Germinal center (tissue), 1 donor: ENCODE measurements at regions not wholly inside any gene's neighbourhood (a gene's known extent, or its start where the extent isn't known, plus 50 kb on each side); places are given as distances from the start of the nearest gene placed in this dataset.
"Not testable (repeated sequence)": the region's sequence is repeated elsewhere in the genome, so short reads cannot be mapped to it uniquely, and the experiment has no call there.

ENCODE experiments used
- DNase-seq: peaks from one replicate; pipeline ENCODE4 v3.0.0; 2012; ENCODE audit warnings: mixed read lengths, low spot score

DNA sequence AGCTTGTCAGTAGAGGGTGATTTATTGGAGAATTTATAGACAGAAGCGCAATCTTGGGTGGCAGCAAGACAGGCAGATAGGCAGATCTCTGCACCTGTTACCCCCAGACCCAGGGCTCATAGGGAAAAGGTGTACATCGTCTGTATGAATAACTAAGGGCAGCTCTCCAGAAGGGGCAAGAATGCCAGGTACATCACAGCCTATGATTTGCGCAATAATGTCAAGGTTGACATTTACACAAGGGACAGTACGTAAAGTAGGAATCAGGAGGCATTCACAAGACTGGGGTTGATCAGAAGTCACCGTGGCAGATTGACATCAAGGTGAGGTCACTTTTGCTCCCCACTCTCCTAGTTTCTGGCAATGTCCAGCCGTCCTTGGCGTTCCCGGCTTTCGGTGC, 524.1 kb downstream of the TRIML1 start:
- DNase-seq = no peak

DNA sequence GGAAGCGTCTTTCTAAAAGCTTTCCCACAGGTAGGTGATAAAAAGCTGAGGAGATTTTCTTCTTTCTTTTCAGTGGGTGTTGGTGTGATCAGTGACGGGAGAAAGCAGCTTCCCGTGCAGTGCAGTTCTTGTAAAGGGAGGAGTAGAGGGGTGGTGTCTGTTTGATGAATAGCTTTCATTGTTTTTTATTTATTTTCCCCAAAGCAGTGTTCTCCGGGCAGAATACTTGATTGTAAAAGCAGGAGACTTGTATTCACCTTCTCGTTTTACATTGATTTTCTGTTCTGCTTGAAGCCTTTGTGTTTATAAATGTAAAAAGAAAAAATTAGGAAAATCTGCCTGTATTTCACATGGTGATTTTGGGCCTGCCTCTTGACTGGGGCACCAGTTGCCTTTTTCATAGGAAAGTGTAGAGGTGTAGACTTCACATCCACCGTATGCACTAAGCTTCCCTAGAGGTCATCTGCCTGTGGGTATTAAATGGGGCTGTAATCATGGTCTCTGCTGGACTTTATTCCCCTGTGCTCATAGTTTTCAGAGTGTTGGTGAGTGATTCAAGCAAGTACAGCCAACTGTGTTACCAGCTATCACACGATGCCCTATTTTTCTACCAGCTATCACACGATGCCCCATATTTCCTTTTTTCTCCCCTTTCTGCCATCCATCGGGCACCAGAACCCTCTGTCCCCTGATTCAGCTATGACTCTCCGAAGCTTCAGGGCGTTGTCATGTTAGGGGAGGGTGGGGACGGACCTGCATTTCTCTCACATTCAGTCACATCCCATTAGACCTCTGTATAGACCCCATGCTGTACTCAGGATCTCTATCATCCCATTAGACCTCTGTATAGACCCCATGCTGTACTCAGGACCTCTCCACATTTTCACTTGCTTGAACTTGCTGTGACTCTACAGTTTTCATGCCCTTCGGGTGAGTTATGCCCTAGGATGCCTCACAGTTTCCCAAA, 526.5 kb downstream of the TRIML1 start:
- no peak for DNase-seq

DNA sequence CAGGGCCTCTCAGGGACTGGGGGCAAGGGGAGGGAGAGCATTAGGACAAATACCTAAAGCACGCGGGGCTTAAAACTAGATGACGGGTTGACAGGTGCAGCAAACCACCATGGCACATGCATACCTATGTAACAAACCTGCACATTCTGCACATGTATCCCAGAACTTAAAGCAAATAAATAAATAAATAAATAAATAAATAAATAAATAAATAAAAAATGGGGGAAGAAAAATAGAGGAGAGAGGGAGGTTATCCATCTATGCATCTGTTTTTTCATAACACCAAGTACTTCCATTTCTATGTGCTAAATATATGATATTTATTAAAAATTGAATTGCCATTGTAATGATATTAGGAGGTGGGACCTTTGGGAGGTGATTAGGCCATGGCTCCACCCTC, 539.5 kb downstream of the TRIML1 start:
- not testable (repeated sequence) for DNase-seq

DNA sequence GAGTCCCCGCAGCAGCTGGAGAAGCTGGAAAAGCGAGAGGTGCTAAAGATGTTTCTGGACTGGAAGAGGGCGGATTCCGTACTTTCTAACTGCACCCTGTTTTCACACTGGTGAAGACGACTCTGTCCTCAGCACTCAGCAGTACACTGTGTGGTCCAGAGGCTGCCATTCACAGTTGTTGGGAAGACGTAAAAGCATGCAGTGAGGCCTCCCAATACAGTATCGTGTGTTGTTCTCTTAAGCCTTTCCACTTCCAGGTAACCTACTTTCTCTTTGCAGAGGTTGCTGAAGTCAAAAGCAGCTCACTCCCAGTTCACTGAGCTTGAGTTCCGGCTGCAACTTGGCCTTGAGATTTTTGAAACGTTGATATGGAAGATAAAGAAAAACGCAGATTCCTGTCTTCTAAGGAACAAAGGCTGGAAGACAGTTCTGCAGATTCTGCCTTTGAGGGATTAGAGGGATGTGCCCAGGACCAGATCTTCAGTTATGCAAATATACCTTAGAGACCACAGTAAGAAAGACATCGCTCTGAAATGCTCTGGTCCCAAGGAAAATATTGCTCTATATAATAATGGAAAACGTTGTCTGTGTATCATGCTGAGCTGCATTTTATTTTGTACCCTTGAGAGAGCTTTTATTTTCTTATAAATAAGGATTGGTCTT, 540.9 kb downstream of the TRIML1 start:
- DNase-seq = no peak

DNA sequence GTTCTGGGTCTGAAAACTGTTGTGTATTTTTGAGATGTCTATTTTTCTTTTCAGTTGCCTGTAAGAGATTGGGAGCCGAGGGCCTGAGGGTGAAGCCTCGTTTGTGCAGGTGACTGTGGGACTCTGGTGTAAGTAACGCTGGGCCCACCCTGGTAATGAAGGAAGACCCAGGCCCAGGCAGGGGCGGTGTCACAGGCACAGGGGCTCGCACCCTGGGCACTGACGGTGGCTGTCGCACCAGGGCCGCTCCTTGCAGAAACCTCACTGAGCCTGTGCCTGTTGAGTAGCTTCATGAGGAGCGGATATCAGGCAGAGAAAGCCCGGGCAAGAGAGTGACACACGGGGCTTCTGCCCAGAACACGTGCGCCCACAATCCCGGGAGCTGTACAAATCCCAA, 541.4 kb downstream of the TRIML1 start:
- DNase-seq = no peak

DNA sequence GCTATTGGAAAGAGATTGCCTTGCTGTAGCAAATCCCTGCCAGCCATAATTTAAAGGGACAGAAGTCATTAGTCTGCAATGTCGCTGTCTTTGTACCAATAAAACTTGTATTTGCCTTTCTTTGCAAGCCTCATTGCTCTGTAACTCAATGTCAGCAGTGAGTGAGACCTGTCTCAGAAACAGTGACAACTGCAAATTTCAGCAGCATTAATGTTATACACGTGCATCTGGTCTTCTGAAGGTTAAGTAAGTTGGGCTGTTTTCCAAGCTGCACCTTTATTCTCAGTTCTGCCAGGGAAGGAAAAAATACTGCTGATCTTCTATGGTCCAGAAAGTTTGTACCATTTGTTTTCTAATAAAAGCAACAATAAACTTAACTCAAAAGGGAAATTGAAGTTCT, 543.1 kb downstream of the TRIML1 start:
- no peak for DNase-seq

DNA sequence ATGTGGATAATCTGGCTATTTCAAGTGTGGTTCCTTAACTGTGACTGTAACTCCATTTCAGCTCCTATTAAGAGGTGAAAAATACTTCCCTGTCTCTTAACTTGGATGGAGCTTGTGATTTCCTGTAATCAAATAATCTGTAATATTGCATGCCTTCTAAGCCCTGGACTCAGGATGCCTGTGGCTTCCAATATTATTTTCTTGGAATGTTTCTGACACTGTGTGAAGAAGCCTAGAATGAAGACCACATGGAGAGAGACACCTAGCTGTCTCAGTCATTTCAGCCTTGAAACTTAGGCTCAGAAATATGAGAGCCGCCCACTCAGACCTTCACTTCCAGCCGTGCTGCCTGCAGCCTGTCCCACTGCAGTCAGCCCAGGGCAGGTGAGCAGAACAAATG, 544.3 kb downstream of the TRIML1 start:
- DNase-seq = no peak

DNA sequence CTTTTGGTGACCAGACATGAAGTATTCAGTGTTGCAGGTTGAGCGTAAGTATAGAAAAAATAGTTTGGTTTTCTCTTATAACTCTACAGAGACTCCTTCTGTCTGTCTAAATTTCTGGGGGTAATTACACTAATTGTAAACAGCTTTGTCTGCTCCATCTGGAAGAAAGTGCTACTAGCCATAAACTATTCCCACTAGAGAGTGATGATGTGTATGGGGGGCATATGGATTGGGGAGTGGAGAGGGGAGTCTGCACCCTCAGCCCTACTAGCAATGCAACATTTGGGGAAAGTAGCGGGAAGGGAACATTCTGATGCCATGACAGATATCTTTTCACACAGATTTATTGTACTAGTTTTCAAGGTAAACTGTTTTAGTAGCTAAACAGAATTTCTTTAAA, 549.7 kb downstream of the TRIML1 start:
- DNase-seq = no peak

DNA sequence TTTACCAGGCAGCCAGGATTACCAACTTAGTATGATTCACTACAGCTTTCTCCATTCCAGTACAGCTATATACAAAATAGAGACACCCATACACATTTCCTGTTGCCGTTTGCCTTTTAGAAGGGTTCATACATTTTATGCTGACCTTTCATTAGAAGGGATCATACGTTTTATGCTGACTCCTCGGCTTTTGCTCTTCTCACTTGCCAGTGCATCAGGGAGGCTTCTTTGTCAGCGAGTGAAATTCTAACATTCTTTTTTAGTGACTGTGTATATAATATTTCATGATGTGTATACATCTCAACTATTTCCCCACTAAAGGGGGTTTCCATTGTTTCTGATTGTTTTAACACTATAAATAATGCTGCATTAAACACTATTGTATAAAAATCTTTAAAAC, 552.6 kb downstream of the TRIML1 start:
- no peak for DNase-seq

DNA sequence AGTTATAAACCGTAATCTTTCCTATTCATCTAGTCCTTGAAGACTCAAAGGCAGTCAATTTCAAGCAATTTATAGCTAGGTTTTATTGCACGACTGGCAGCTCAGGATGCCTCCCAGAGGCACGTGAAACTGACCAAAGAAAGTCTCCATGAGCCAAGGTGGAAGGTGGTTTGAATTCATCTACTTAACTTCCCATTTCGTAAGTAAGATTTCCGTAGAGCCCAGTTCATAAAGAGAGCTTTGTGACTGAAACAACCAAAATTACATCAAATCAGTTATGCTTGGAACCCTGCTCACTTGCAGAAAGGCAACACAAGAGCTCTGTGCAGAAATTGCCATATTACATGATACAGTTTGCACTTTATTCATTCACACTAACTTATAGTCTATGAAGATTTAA, 556.0 kb downstream of the TRIML1 start:
- no peak for DNase-seq

DNA sequence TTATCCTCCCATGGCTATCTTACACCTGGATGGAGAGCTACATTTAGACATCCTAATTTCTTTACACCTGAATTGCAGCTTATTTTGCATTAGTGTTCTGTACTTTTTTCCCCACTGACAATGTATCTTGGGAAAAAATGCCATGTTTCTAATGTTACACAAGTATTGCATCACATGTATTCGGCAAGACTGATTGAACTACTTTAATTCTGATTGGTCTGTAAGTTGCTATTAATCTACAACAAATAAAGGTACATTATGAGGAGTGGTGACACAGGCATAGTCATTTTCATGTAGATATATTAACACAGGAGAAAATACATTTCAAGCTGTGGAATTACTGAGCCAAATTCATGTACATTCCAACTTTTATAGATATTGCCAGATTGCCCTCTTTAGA, 558.0 kb downstream of the TRIML1 start:
- no peak for DNase-seq

DNA sequence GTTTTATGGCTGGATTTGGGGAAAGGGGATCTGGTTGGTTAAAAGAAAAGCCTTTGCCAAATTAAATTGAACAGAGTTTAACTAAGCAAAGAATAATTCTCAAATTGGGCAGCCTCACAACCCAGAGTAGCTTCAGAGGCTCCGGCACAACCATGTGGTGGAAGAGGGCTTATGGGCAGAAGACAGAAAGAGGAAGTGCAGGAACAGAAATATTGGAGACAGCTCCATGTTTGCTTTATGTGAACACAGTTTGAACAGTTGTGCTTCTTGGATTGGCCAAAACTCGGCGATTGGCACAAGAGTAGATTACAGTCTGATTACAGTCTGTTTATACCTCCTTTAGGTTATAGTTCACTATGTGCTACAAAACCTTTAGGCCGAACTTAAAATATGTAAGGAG, 562.7 kb downstream of the TRIML1 start:
- DNase-seq = no peak

DNA sequence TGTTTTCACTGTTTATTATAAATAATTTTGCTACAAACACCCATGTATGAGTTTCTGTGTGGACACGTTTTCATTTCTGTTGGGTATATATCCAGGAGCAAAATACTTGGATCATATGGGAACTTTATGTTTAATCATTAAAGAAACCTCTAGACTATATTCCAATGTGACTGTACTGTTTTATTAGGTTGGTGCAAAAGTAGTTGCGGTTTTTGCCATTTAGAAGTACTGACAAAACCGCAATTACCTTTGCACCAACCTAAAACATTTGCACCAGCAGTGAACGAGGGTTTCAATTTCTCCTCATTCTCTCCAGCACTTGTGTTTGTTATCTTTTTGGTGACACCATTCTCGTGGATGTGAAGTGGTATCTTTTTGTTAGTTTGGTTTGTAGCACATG, 565.0 kb downstream of the TRIML1 start:
- no peak for DNase-seq

DNA sequence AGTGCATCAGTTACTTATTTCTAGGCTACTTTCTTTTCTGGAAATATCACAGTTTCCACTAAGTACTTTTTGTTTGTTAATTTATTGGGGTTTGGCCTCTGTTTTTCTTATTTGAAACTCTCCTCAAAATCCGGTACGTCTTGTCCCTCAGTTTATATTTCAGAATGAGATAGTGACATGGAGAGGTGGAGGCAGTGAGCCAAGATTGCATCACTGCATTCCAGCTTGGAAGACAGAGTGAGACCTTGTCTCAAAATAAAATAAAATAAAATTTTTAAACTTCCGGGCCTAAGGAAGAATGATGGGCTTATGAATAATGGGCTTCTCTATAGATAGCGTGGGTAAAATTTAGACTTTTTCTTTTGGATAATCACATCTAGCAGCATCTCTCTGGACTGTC, 567.8 kb downstream of the TRIML1 start:
- no peak for DNase-seq

DNA sequence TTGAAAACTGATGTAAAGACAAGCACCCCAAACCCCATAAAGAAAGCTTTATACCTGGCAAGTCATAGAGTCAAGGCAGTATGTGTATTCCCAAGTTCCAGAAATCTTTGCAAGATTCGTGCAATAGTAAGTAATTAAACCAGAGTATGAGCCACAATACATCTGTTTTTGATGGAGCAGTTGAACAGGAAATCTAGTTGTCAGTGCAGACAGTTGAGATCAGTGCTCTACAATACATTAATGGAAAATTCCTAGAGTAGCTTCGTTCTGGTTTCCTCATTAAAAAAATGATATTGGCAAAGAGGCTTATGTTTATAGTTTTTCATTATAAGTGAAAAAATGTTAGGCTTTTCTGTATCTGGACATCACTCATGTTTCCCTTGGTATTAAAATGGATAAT, 575.3 kb downstream of the TRIML1 start:
- no peak for DNase-seq

DNA sequence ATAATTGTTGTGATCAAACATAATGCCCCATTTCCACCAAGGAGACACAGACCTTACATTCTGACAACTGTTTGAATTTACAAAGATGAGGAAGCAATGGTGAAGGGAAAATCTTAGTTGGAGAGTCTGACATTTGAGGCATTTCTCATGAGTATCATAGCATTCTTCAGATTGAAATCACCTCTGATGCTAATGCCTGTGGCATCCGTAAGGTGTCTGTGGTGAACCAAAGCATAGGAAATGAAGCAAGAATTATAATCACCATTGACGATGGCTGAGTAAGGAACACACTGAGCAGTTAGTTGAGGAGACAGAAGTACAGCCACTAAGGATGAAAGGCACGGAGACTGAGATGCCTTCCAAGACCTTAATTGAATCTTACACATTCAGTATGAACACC, 575.7 kb downstream of the TRIML1 start:
- DNase-seq = no peak

DNA sequence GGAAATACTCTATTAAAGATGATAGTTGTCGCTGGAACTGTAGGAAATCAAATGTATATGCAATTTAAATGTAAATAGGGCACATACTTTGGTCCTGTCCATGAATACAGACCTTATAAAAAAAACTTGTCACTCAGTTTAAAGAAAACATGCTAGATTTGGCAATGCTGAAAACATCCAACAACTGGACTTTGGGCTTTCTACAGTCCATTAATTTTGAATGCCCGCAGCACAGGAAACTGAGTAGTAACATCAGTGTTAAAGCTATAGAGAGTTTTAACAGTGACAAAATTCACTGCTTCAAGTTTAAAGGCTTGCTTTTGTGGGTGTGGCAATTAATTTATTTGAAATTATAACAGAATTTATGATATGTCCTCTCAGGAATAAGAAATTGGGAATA, 578.4 kb downstream of the TRIML1 start:
- no peak for DNase-seq

DNA sequence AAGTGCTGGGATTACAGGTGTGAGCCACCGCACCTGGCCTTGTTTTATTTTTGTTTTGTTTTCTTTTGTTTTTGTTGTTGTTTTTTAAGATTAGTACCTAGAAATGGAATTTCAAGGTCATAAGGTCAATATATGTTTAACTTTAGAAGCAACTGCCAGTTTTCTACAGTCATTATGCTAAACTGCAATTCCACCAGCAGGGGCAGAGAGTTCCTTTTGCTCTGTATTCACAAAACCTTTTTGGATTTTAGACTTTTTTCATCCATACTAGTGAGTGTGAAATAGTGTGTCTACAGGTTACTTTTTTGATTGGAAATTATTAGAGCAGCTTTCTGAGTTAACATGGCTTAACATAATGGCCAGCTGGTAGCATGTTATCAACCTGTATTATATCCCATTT, 580.6 kb downstream of the TRIML1 start:
- no peak for DNase-seq

DNA sequence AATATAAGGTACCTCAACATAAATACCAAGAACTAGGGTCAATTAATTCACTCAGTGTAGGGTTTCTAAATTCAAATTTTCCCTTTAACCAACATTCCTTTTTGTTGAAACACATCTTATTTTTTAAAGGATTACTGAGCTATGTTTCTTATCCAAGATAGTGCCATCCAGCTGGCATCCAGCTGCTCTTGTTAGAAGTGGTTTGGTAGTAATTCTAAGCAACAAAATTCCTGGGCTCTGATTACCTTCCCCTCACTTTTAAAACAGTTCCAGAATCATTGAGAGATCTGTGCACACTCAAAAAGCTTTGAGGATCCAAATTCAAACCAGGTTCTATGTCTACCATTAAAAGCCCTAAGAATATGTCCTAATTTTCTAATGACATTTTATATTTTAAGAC, 583.7 kb downstream of the TRIML1 start:
- no peak for DNase-seq

DNA sequence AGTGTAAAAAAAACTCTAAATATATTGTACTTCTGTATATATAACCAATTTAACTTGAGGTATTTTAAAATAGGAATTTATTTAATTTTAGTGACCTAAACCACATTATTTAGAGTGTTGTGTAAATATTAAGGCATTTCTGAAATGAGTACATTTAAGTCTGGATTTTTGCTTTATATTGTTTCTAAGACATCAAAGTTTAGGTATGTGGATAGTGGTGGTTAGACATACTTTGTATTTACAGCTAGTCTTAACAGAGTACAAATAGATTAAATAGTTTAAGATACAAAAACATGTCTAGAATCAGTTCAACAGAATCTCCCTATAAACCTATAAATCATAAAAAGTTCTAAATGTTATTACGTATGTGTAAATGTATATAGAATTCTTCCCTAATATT, 588.5 kb downstream of the TRIML1 start:
- DNase-seq = no peak

DNA sequence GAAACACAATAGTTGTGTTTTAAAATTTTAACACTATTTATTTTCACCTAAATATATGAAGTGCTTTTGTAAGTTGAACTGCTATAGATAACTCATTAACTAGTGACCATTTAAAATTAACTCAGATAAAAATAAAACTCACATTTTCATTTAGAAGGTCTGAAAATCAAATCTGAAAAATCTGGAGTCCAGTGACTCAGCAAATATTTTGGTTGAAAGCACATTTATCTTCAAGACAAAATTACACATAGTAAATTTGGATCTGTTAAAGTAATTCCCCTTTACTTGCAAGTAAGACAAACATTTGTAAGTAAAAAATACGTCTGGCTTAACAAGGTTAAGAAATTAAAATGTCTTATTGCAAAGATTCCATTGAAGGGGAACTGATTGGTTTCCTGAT, 589.1 kb downstream of the TRIML1 start:
- no peak for DNase-seq

DNA sequence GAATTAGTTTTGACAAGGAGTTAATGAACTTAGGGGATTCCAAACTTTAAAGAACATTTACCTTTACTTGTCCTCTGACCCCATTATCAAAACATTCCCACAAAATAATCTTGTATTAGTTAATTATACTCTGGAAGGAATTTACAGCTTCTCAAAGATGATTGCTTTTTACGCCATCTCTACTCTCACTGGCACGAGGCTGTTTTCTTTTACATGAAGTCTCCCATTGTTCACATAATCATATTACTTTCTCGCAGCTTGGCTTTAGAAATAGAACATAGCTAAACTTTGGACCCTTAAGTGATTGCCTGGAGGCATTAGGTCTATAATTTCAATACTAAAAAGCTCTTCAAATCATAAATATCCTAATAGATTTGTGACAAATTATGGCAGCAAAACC, 592.9 kb downstream of the TRIML1 start:
- no peak for DNase-seq

DNA sequence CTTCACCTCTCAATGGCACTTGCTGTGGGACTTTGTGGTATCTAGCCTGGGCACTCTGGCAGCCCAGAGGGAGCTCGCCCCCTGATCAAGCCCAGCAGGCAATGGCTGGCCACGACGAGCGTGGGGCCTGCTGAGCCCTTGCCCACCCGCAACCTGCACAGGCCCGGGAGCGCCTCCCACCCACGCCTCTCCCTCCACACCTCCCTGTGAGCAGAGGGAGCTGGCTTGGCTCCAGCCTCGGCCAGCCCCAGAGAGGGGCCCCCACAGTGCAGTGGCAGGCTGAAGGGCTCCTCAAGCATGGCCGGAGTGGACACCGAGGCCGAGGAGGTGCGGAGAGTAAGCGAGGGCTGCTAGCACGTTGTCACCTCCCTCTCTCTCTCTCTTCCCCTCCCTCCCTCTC, 595.8 kb downstream of the TRIML1 start:
- no peak for DNase-seq
